GM23338 (cell line): ENCODE measurements at regions not wholly inside any gene's neighbourhood (a gene's known extent, or its start where the extent isn't known, plus 50 kb on each side); places are given as distances from the start of the nearest gene placed in this dataset.
A peak's percentile ranks its signal among the peaks of the same experiment; 100 is the strongest.

Experiments used
- ATAC-seq: fragments of 200-7000 bp; cut with Tn5 transposase; 3 replicates; pipeline ENCODE4 v1.9.1; 2020
- DNase-seq: peaks from one replicate; pipeline ENCODE4 v3.0.0-alpha.2; 2015; ENCODE audit warnings: low spot score
- H2AFZ ChIP-seq: fragments of 200-600 bp; sonication (generic); 2 replicates; pipeline ENCODE4 v1.8.0; 2016; ENCODE audit warnings: antibody characterized with exemption, mild to moderate bottlenecking, moderate library complexity
- H3F3A ChIP-seq: fragments of 200-600 bp; sonication (generic); replicated peaks from 2 replicates; pipeline ENCODE4 v1.8.0; 2017; ENCODE audit warnings: antibody characterized with exemption, mixed run types, low read depth
- H3K27ac ChIP-seq: fragments of 200-600 bp; sonication (generic); 2 replicates; pipeline ENCODE4 v1.6.1; 2016; ENCODE audit warnings: low read depth
- H3K27me3 ChIP-seq: fragments of 200-600 bp; sonication (generic); 2 replicates; pipeline ENCODE4 v1.8.0; 2016; ENCODE audit warnings: mild to moderate bottlenecking, mixed run types, moderate library complexity; ENCODE audit not compliant: insufficient read depth
- H3K36me3 ChIP-seq: fragments of 200-600 bp; sonication (generic); 2 replicates; pipeline ENCODE4 v1.8.0; 2016; ENCODE audit warnings: mild to moderate bottlenecking; ENCODE audit not compliant: insufficient read depth
- H3K4me1 ChIP-seq: fragments of 200-600 bp; sonication (generic); 2 replicates; pipeline ENCODE4 v1.8.0; 2016; ENCODE audit warnings: mild to moderate bottlenecking, moderate library complexity; ENCODE audit not compliant: insufficient read depth
- H3K4me2 ChIP-seq: fragments of 200-600 bp; sonication (generic); 2 replicates; pipeline ENCODE4 v1.7.1; 2017; ENCODE audit warnings: mixed run types
- H3K4me3 ChIP-seq: fragments of 200-600 bp; sonication (generic); 2 replicates; pipeline ENCODE4 v1.6.1; 2016; ENCODE audit warnings: mixed run types
- H3K79me2 ChIP-seq: fragments of 200-600 bp; sonication (generic); replicated peaks from 2 replicates; pipeline ENCODE4 v1.8.0; 2017; ENCODE audit warnings: mild to moderate bottlenecking; ENCODE audit not compliant: insufficient read depth
- H3K9me2 ChIP-seq: fragments of 200-600 bp; sonication (generic); 2 replicates; pipeline ENCODE4 v1.8.0; 2017; ENCODE audit not compliant: insufficient read depth
- H4K20me1 ChIP-seq: fragments of 200-600 bp; sonication (generic); replicated peaks from 2 replicates; pipeline ENCODE4 v1.8.0; 2017; ENCODE audit warnings: mild to moderate bottlenecking; ENCODE audit not compliant: insufficient read depth
- H3K27ac Mint-ChIP-seq: 2 replicates; pipeline ENCODE4 v1.8.0; 2020; ENCODE audit warnings: inconsistent platforms, mild to moderate bottlenecking, moderate library complexity, mixed read lengths
- H3K27me3 Mint-ChIP-seq: 3 replicates; pipeline ENCODE4 v1.8.0; 2022; ENCODE audit warnings: low read depth, mild to moderate bottlenecking, moderate library complexity, mixed read lengths, inconsistent platforms; ENCODE audit not compliant: insufficient read depth, poor library complexity
- H3K36me3 Mint-ChIP-seq: 3 replicates; pipeline ENCODE4 v1.8.0; 2021; ENCODE audit warnings: low read depth, mild to moderate bottlenecking, inconsistent platforms, moderate library complexity, mixed read lengths
- H3K4me1 Mint-ChIP-seq: 3 replicates; pipeline ENCODE4 v1.8.0; 2020; ENCODE audit warnings: mild to moderate bottlenecking, inconsistent platforms, mixed read lengths
- H3K4me3 Mint-ChIP-seq: 3 replicates; pipeline ENCODE4 v1.8.0; 2021; ENCODE audit warnings: moderate library complexity, mild to moderate bottlenecking, inconsistent platforms, mixed read lengths
- H3K9me3 Mint-ChIP-seq: 3 replicates; pipeline ENCODE4 v1.8.0; 2020; ENCODE audit warnings: moderate library complexity, mild to moderate bottlenecking, inconsistent platforms, mixed read lengths
- CREB1 ChIP-seq: fragments of 250-450 bp; sonication (Bioruptor Pico); IDR thresholded peaks from 2 replicates; pipeline ENCODE4 v1.5.0; 2020; ENCODE audit warnings: low read depth, mild to moderate bottlenecking, moderate library complexity
- CTCF ChIP-seq, 2 experiments: fragments of 200-600 bp in 1 of 2; sonication (generic) in 1 of 2; conservative IDR thresholded peaks; 2 replicates each; pipeline versions ENCODE4 v1.5.1 to v1.6.1; 2016 to 2017; ENCODE audit warnings: antibody characterized with exemption in 2 of 2, low read depth in 2 of 2, mild to moderate bottlenecking in 2 of 2, moderate library complexity in 1 of 2
- ETS1 ChIP-seq: IDR thresholded peaks from 2 replicates; pipeline ENCODE4 v1.6.1; 2016; ENCODE audit warnings: antibody characterized with exemption
- EZH2 ChIP-seq: fragments of 200-600 bp; sonication (generic); IDR thresholded peaks from one replicate; pipeline ENCODE4 v1.8.0; 2017; ENCODE audit warnings: antibody characterized with exemption, mild to moderate bottlenecking, low read depth; ENCODE audit not compliant: unreplicated experiment
- EZH2phosphoT487 ChIP-seq: fragments of 200-600 bp; sonication (generic); IDR thresholded peaks from one replicate; pipeline ENCODE4 v1.8.1; 2018; ENCODE audit warnings: antibody characterized with exemption; ENCODE audit not compliant: unreplicated experiment
- NANOG ChIP-seq: IDR thresholded peaks from 2 replicates; pipeline ENCODE4 v1.6.1; 2016; ENCODE audit warnings: antibody characterized with exemption, borderline replicate concordance
- POLR2AphosphoS5 ChIP-seq: IDR thresholded peaks from 2 replicates; pipeline ENCODE4 v1.6.1; 2016; ENCODE audit warnings: antibody characterized with exemption, low read depth
- REST ChIP-seq: IDR thresholded peaks from one replicate; pipeline ENCODE4 v1.6.1; 2018; ENCODE audit warnings: antibody characterized with exemption; ENCODE audit not compliant: unreplicated experiment

- H3K4me1 Mint-ChIP-seq = peaks cover 37% of the 10 kb centered on the region
- Histone ChIP-seq H3K4me2 (peak overlapping the region; percentile 58; the same call in 1 of the 2 replicates), H3K4me3 (no peak overlapping the region), H4K20me1 (no peaks in the 10 kb centered on the region), H3K36me3 (no peaks in the 10 kb centered on the region), H3K79me2 (no peaks in the 10 kb centered on the region), H3F3A (no peaks in the 10 kb centered on the region), H3K9me2 (no peaks in the 10 kb centered on the region), H3K27ac (no peak overlapping the region), H3K27me3 (no peaks in the 10 kb centered on the region), H2AFZ (peak overlapping the region; percentile 57; the same call in 1 of the 2 replicates), H3K4me1 (peaks cover 45% of the 10 kb centered on the region)
- peaks cover 5% of the 10 kb centered on the region; the same call in 1 of the 3 replicates for H3K36me3 Mint-ChIP-seq
- no peak overlapping the region for H3K27ac Mint-ChIP-seq
- TF ChIP-seq NANOG = no peak
- no peak for TF ChIP-seq CREB1 (CRISPR knock-in tag)
- TF ChIP-seq ETS1 = no peak
- TF ChIP-seq CTCF (conservative IDR thresholded peaks at IDR 0.05; ENCODE audit: low read depth in 2 of 2) = no peak
- H3K9me3 Mint-ChIP-seq = peaks cover 3% of the 10 kb centered on the region; the same call in 1 of the 3 replicates
- peaks cover 2% of the 10 kb centered on the region for H3K27me3 Mint-ChIP-seq
- H3K4me3 Mint-ChIP-seq = no peak overlapping the region
- ATAC-seq (no peak), DNase-seq (no peak)
Measured at GRCh38 chr21:32962268-32962667, 63.5 kb upstream of the OLIG2 start.

- Mint-ChIP-seq H3K27me3 (peaks cover 5% of the 10 kb centered on the region), H3K9me3 (peaks cover 26% of the 10 kb centered on the region), H3K4me1 (peaks cover 29% of the 10 kb centered on the region), H3K4me3 (peak overlapping the region; percentile 6; the same call in 1 of the 3 replicates), H3K27ac (peak overlapping the region; percentile 29; the same call in 1 of the 2 replicates), H3K36me3 (peaks cover 22% of the 10 kb centered on the region; the same call in 2 of the 3 replicates)
- Histone ChIP-seq H3K27me3 (no peaks in the 10 kb centered on the region), H3F3A (no peaks in the 10 kb centered on the region), H3K36me3 (no peaks in the 10 kb centered on the region), H3K4me1 (peaks cover 37% of the 10 kb centered on the region), H2AFZ (peak overlapping the region; percentile 24; the same call in 1 of the 2 replicates), H3K79me2 (no peaks in the 10 kb centered on the region), H4K20me1 (no peaks in the 10 kb centered on the region), H3K9me2 (peaks cover 4% of the 10 kb centered on the region; the same call in 1 of the 2 replicates), H3K27ac (no peak overlapping the region), H3K4me2 (peak overlapping the region; percentile 58), H3K4me3 (peak overlapping the region; percentile 9; the same call in 1 of the 2 replicates)
- DNase-seq = no peak
- no peak for ATAC-seq
- no peak for TF ChIP-seq POLR2AphosphoS5
- no peak for TF ChIP-seq EZH2phosphoT487
- TF ChIP-seq NANOG = no peak
Measured at GRCh38 chr21:32965129-32965680, 60.5 kb upstream of the OLIG2 start.

- no peak for ATAC-seq
- Histone ChIP-seq H4K20me1 (no peaks in the 10 kb centered on the region), H3K79me2 (no peaks in the 10 kb centered on the region), H3K36me3 (no peaks in the 10 kb centered on the region), H3K4me3 (no peak overlapping the region), H3K4me2 (peak overlapping the region; percentile 58; the same call in 1 of the 2 replicates), H3K27ac (no peak overlapping the region), H3K27me3 (no peaks in the 10 kb centered on the region), H3F3A (no peaks in the 10 kb centered on the region), H3K4me1 (peaks cover 37% of the 10 kb centered on the region), H3K9me2 (peaks cover 4% of the 10 kb centered on the region; the same call in 1 of the 2 replicates), H2AFZ (no peak overlapping the region)
- H3K9me3 Mint-ChIP-seq = peaks cover 26% of the 10 kb centered on the region
- no peak overlapping the region for H3K27ac Mint-ChIP-seq
- H3K27me3 Mint-ChIP-seq = peaks cover 5% of the 10 kb centered on the region
- DNase-seq = no peak
- H3K4me1 Mint-ChIP-seq = peaks cover 29% of the 10 kb centered on the region
- H3K36me3 Mint-ChIP-seq = peaks cover 22% of the 10 kb centered on the region; the same call in 2 of the 3 replicates
- no peak overlapping the region for H3K4me3 Mint-ChIP-seq
- TF ChIP-seq EZH2 (no peak), REST (no peak), POLR2AphosphoS5 (no peak), ETS1 (no peak)
Measured at GRCh38 chr21:32966120-32966519, 59.6 kb upstream of the OLIG2 start.
